Left colon (tissue), 2 donors: ENCODE measurements at regions not wholly inside any gene's neighbourhood (a gene's known extent, or its start where the extent isn't known, plus 50 kb on each side); places are given as distances from the start of the nearest gene placed in this dataset.
"Not testable (repeated sequence)": the region's sequence is repeated elsewhere in the genome, so short reads cannot be mapped to it uniquely, and the experiment has no call there.

Source experiments
- ATAC-seq: fragments of 200-7000 bp; cut with Tn5 transposase; one replicate; pipeline ENCODE4 v1.9.1; 2020; ENCODE audit warnings: mild to moderate bottlenecking, moderate library complexity
- DNase-seq, 2 donors: peaks; one replicate each; pipeline ENCODE4 v3.0.0-alpha.2; 2020
- intact Hi-C, 2 donors: fragments of 100-400 bp; cut with DNase I in 1 of 2; cut with micrococcal nuclease in 1 of 2; formaldehyde crosslinking; loops; one replicate each; pipeline versions ENCODE4 v1.11.2 to v1.14.0; 2022; cut with DNase I, micrococcal nuclease
- donor health status: DM: no; HTN: no; CAD: no.
- donor health status: DM: yes; HTN: yes; CAD: no.

- ATAC-seq, intact Hi-C loops, DNase-seq: not testable (repeated sequence)
These were observed 177.7 kb downstream of the OR4F29 start for GRCh38 chr1:273772-274171.

- DNase-seq: peak; percentile 33 to 83
- not testable (repeated sequence) for ATAC-seq
These were observed 183.7 kb downstream of the OR4F29 start for GRCh38 chr1:267815-268214.

More at GRCh38 chr1:267815-268214, 183.7 kb downstream of the OR4F29 start:
- intact Hi-C loops: not testable (repeated sequence)
